ENCODE measurements at regions not wholly inside any gene's neighbourhood (a gene's known extent, or its start where the extent isn't known, plus 50 kb on each side); places are given as distances from the start of the nearest gene placed in this dataset.

GRCh38 chr6:138620630-138621029, 121.3 kb upstream of the NHSL1 start:
- TF ChIP-seq CTCF (IDR thresholded peaks at IDR 0.05; ENCODE audit: unreplicated experiment), result no peak
- ChIA-PET CTCF (interaction anchor here (0.6 kb wide), 1 partner anchor 156 kb away, joined by 3 read pairs; no protein-coding TSS in a partner anchor), POLR2A (interaction anchor here (1.0 to 1.2 kb wide), 2 partner anchors 16 to 31 kb away, joined by 3 read pairs; no protein-coding TSS in a partner anchor)
- H3K4me3 Mint-ChIP-seq (ENCODE audit: unreplicated experiment), result no peak overlapping the region
- no peaks in the 10 kb centered on the region for H3K27me3 Mint-ChIP-seq (ENCODE audit: insufficient read depth, unreplicated experiment)
- no peaks in the 10 kb centered on the region for H3K36me3 Mint-ChIP-seq (ENCODE audit: insufficient read depth, unreplicated experiment)
- H3K9me3 Mint-ChIP-seq (ENCODE audit: unreplicated experiment), result no peaks in the 10 kb centered on the region
- H3K27ac Mint-ChIP-seq (ENCODE audit: low read depth, unreplicated experiment), result no peak overlapping the region
- DNase-seq (ENCODE audit: unreplicated experiment), result no peak
- H3K4me1 Mint-ChIP-seq (ENCODE audit: insufficient read depth, unreplicated experiment), result peaks cover 26% of the 10 kb centered on the region
- no TSS peak for BruUV-seq (replicated peaks)
- intact Hi-C loops (cut with micrococcal nuclease), result no loop called here

GRCh38 chr6:138622967-138623366, 123.7 kb upstream of the NHSL1 start:
- DNase-seq (ENCODE audit: unreplicated experiment), result peak; percentile 84
- Mint-ChIP-seq H3K27ac (ENCODE audit: low read depth, unreplicated experiment) (no peak overlapping the region), H3K27me3 (ENCODE audit: insufficient read depth, unreplicated experiment) (no peaks in the 10 kb centered on the region), H3K36me3 (ENCODE audit: insufficient read depth, unreplicated experiment) (no peaks in the 10 kb centered on the region), H3K4me1 (ENCODE audit: insufficient read depth, unreplicated experiment) (peaks cover 26% of the 10 kb centered on the region), H3K4me3 (ENCODE audit: unreplicated experiment) (no peak overlapping the region), H3K9me3 (ENCODE audit: unreplicated experiment) (no peaks in the 10 kb centered on the region)
- no peak for TF ChIP-seq CTCF (IDR thresholded peaks at IDR 0.05; ENCODE audit: unreplicated experiment)
- POLR2A ChIA-PET, result interaction anchor here (0.7 to 1.3 kb wide), 4 partner anchors 19 to 55 kb away, joined by 3 read pairs; no protein-coding TSS in a partner anchor
- CTCF ChIA-PET, result no interaction called here
- intact Hi-C loops (cut with micrococcal nuclease), result no loop called here
- BruUV-seq (replicated peaks), result no TSS peak

- H3K27me3 Mint-ChIP-seq (ENCODE audit: insufficient read depth, unreplicated experiment), result no peaks in the 10 kb centered on the region
- no peak for DNase-seq (ENCODE audit: unreplicated experiment)
- no peaks in the 10 kb centered on the region for H3K36me3 Mint-ChIP-seq (ENCODE audit: insufficient read depth, unreplicated experiment)
- CTCF ChIA-PET, result interaction anchor here (0.6 kb wide), 1 partner anchor 342 kb away, joined by 3 read pairs; no protein-coding TSS in a partner anchor
- H3K4me1 Mint-ChIP-seq (ENCODE audit: insufficient read depth, unreplicated experiment), result peaks cover 17% of the 10 kb centered on the region
- no peaks in the 10 kb centered on the region for H3K9me3 Mint-ChIP-seq (ENCODE audit: unreplicated experiment)
- POLR2A ChIA-PET, result interaction anchor here (1.3 kb wide), 1 partner anchor 9 kb away, joined by 3 read pairs; no protein-coding TSS in a partner anchor
- H3K4me3 Mint-ChIP-seq (ENCODE audit: unreplicated experiment), result no peak overlapping the region
- TF ChIP-seq CTCF (IDR thresholded peaks at IDR 0.05; ENCODE audit: unreplicated experiment), result no peak
- no TSS peak for BruUV-seq (replicated peaks)
- intact Hi-C loops (cut with micrococcal nuclease), result no loop called here
- no peak overlapping the region for H3K27ac Mint-ChIP-seq (ENCODE audit: low read depth, unreplicated experiment)
Observed at GRCh38 chr6:138631566-138631965, 132.3 kb upstream of the NHSL1 start.

- ChIA-PET CTCF (interaction anchor here (1.3 kb wide), 1 partner anchor 54 kb away, joined by 5 read pairs; no protein-coding TSS in a partner anchor), POLR2A (no interaction called here)
- H3K36me3 Mint-ChIP-seq (ENCODE audit: insufficient read depth, unreplicated experiment), result no peaks in the 10 kb centered on the region
- DNase-seq (ENCODE audit: unreplicated experiment), result no peak
- no peak for TF ChIP-seq CTCF (IDR thresholded peaks at IDR 0.05; ENCODE audit: unreplicated experiment)
- H3K27ac Mint-ChIP-seq (ENCODE audit: low read depth, unreplicated experiment), result no peak overlapping the region
- peaks cover 17% of the 10 kb centered on the region for H3K4me1 Mint-ChIP-seq (ENCODE audit: insufficient read depth, unreplicated experiment)
- no peaks in the 10 kb centered on the region for H3K9me3 Mint-ChIP-seq (ENCODE audit: unreplicated experiment)
- no TSS peak for BruUV-seq (replicated peaks)
- no peaks in the 10 kb centered on the region for H3K27me3 Mint-ChIP-seq (ENCODE audit: insufficient read depth, unreplicated experiment)
- no peak overlapping the region for H3K4me3 Mint-ChIP-seq (ENCODE audit: unreplicated experiment)
- intact Hi-C loops (cut with micrococcal nuclease), result no loop called here
Observed at GRCh38 chr6:138637822-138638221, 135.7 kb upstream of the CCDC28A start.
